Cerebellar cortex (tissue), 1 donor: ENCODE measurements at regions not wholly inside any gene's neighbourhood (a gene's known extent, or its start where the extent isn't known, plus 50 kb on each side); places are given as distances from the start of the nearest gene placed in this dataset.
A peak's percentile ranks its signal among the peaks of the same experiment; 100 is the strongest.

Source experiments
- DNase-seq: peaks from one replicate; pipeline ENCODE4 v3.0.0-alpha.2; 2015; ENCODE audit warnings: low spot score

GRCh38 chr4:4808086-4808485 lies 51.4 kb upstream of the MSX1 start:
- DNase-seq: no peak

DNA sequence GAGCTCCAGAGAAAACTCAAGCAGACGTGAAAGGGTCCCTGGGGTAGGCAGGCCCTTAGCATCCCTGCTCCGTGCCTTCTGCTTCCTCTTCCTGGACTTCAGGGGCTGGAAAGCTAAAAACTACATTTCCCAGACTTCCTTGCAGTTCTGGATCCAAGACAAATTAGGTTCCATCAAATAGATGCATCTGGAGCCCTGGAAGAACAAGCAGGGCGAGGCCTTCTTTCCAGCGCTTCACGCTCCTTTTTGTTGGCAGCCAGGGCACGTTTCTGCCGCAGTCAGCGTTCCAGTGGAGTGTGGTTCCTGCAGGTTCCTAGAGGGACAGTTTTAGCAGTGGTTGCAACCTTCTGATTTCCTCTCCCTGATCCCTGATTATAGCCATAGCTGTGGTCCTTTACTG lies 53.6 kb upstream of the MSX1 start:
- DNase-seq: no peak

DNA sequence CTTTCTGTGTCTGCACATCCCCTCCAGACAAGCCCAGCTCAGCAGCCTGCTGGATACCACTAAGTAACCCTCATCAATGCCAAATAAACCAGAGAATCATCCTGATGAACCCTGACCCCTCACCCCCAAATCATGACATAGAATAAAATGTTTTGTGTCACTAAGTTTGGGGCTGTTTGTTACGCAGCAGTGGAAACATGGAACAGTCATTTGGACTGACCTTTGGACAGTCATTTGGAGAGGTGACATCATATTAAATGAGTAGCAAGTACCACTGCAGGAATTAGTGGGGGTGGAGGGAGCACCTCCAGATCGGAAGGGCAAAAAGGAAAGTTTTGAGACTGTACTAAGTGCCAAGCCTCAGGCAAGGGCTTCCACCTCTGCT lies 55.6 kb upstream of the MSX1 start:
- DNase-seq: no peak

DNA sequence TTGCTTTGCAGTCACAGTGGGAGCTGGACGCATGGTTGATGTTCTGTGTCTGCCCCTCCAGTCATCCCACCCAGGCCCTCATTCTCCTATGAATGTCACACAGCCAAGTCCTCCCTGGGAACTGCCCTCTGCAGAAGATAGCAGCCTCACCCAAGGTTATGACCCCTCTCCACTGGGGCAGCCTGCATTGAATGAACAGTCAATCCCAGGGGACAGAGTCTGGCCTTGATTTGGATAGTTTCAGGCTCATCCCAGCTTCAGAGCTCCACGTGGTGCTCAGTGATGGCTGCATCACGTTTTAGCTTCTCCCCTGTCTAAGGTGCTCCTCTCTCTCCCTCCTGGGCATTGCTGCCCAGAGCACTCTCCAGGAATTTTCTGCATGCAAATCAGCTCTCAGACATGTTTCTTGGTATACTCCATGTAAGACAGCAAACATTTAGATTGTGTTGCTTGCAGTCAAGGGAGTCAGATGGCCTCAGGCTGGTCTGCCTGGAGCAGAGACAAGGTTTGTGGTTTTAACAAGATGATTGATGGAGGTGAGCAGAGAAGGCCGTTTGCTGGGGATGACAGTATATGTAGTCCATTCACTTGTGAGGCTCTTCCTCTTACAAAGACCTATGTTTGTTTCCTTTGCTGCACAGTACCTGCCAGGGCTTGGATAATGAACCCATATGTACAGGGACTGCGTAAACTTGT lies 56.1 kb upstream of the MSX1 start:
- no peak for DNase-seq

GRCh38 chr4:4800646-4801408 lies 58.6 kb upstream of the MSX1 start:
- DNase-seq: no peak

- DNase-seq: no peak
Observed at GRCh38 chr4:4794421-4794820, 65.0 kb upstream of the MSX1 start.

DNA sequence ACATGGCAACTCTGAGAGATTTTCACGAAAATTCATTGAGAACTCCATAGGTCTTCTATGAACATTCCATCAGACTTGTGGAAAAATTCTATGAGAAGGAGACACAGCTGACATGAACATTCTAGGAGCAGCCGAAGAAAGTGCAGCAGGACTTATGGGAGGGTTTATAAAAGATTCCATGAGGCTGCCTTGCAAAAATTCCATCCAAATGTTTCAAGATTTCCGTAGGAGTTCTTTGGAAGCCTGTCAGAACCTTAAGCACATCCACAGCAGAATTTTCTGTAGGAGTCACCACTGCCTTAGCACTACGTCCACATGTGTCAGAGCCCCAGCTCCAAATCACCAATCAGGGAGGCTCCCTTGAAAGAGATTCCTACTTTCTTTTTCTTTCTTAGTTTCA lies 67.0 kb upstream of the MSX1 start:
- DNase-seq: no peak

- peak; percentile 14 for DNase-seq
Observed at GRCh38 chr4:4791299-4792111, 68.0 kb upstream of the MSX1 start.

GRCh38 chr4:4789462-4789861 lies 70.0 kb upstream of the MSX1 start:
- DNase-seq: no peak

DNA sequence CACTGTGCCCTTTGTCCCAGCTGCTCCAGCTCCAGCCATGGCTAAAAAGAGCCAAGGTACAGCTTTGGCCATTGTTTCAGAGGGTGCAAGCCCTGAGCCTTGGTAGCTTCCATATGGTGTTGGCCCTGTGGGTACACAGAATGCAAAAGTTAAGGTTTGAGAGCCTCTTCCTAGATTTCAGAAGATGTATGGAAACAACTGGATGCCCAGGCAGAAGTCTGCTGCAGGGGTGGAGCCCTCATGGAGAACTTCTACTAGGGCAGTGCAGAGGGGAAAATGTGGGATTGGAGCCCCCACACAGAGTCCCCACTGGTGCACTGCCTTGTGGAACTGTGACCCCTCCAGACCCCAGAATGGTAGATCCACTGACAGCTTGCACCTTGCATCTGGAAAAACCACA lies 70.9 kb upstream of the MSX1 start:
- no peak for DNase-seq

DNA sequence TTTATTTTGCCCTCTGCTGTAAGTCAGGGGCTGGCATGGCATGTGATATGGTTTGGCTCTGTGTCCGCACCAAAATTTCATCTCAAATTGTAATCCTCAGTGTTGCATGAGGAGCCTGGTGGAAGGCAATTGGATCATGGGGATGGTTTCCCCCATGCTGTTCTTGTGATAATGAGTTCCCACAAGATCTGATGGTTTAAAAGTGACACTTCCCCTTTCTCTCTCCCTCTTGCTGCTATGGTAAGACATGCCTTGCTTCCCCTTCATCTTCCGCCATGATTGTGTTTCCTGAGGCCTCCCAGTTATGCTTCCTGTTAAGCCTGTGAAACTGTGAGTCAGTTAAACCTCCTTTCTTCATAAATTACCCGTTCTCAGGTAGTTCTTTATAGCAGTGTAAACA lies 72.0 kb upstream of the MSX1 start:
- DNase-seq: no peak

- DNase-seq: no peak
Observed at GRCh38 chr4:4784379-4784778, 75.1 kb upstream of the MSX1 start.

- DNase-seq: no peak
Observed at GRCh38 chr4:4783847-4784246, 75.6 kb upstream of the MSX1 start.

GRCh38 chr4:4782969-4783368 lies 76.5 kb upstream of the MSX1 start:
- DNase-seq: no peak

DNA sequence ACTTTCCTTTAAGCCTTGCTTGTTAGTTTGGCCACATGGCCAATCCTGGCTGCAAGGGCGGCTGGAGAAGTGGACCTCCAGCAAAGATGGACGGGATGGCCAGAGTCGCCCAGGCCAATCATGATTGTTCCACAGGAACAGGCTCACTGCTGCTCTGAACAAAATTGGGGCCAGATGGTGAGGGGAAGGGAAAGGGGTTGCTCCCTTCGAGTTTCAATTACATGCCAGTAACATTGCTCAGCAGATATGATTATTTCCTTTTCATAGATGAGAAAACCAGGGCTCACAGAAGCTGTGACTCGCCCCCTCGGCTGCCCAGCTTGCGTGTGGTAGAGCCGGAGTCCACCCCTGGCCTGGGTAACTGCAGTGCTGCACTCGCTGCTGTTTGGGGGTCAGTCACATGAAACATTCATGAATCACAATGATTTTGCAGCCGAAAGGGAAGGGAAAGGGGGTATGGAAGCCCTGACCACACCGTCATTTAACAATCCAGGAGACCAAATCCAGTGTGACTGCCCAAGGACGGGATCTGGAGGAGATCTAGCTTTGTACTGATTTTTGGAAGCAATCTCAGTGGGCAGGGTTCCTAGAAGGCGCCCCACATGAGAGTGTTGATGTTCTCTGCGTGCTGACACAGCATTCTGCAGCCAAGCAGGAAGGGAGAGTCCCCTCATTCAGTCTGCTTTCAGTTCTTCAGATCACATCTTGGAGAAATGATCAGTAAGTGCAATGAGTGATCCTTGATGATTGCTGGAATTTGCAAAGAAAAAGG lies 77.3 kb upstream of the MSX1 start:
- DNase-seq: no peak

- DNase-seq: no peak
Observed at GRCh38 chr4:4780729-4781244, 78.7 kb upstream of the MSX1 start.

- DNase-seq: no peak
Observed at GRCh38 chr4:4779486-4779885, 80.0 kb upstream of the MSX1 start.

DNA sequence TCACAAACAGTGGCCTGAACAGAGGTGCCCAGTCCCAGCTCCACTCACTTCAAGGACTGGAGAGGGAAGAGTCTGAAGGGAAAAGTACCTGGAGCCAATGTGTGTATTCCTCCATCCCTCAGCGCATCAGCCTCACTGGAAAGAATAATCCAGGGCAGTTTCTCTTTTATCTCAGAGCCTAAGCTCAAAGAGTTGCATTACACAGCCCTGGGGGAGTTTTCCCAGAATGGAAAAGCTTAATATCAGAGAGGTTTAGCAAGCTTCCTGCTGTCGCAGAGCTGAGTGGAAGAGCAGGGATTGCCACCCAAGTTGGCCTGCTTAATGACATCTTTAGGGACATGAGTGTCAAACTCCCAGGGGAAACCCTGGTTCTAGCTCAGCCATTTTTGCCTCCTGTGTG lies 80.4 kb upstream of the MSX1 start:
- DNase-seq: no peak

- DNase-seq: no peak
Observed at GRCh38 chr4:4778554-4778953, 80.9 kb upstream of the MSX1 start.

DNA sequence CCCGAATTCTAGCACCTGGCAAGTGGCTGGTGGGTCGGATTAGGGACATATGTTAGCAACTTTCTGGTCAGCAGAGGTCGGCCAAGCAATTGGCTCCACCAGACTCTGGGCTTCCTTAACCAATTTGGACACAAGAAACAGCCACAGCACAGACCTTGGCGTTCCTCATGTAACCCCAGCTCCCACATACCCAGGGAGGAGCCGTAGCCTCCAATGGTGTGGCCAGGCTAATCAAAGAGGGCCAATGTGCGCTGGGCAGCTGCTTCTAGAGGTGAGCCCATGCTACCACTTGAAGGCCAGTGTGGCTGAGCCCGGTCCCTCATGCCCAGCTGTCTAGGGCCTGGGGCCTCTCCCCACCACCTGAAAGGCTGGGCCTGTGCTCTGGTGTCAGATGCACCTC lies 82.5 kb upstream of the MSX1 start:
- DNase-seq: no peak

- no peak for DNase-seq
Observed at GRCh38 chr4:4776335-4776734, 83.1 kb upstream of the MSX1 start.

DNA sequence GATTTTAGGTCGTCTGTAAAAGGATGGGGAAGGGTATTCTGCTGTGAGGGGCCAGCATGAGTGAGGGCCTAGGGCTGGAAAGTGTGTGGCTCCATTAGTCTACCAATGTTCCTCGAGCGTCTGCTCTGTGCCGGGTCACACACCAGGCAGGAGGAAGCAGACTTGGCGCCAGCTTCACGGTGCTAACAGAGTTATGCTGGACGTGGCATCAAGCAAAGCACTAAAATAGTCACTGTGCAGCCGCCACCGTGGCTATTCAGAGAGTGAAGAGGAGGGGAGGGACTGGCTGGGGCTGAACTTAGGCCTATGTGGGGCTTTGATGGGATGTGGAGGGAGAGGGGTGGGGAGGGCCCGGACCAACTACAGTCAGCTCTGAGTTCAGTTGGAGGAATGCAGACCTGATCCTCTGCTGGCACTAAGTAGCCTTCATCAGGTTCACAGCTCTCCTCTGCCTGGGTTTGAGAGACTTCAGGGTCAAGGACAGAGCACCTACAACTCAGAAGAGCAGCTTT lies 83.9 kb upstream of the MSX1 start:
- DNase-seq: no peak
